Activated CD4-positive, alpha-beta T cell treated with anti-CD3 and anti-CD28 coated beads, Interleukin-2, amount 10 ng/mL, durations not matched to agents 24 days and 14 days (primary cell): ENCODE measurements at regions not wholly inside any gene's neighbourhood (a gene's known extent, or its start where the extent isn't known, plus 50 kb on each side); places are given as distances from the start of the nearest gene placed in this dataset.

Experiments used
- DNase-seq: peaks from one replicate; pipeline ENCODE4 v3.0.0; 2022
- H3K27ac Mint-ChIP-seq: one replicate; pipeline ENCODE4 v1.8.0; 2022; ENCODE audit warnings: mild to moderate bottlenecking, mixed read lengths
- H3K27me3 Mint-ChIP-seq: one replicate; pipeline ENCODE4 v1.8.0; 2022; ENCODE audit warnings: mixed read lengths
- H3K36me3 Mint-ChIP-seq: one replicate; pipeline ENCODE4 v1.8.0; 2022; ENCODE audit warnings: low read depth, mild to moderate bottlenecking, mixed read lengths
- H3K4me1 Mint-ChIP-seq: one replicate; pipeline ENCODE4 v1.8.0; 2021; ENCODE audit warnings: mixed read lengths
- H3K4me3 Mint-ChIP-seq: one replicate; pipeline ENCODE4 v1.8.0; 2022; ENCODE audit warnings: mild to moderate bottlenecking, moderate library complexity, mixed read lengths
- H3K9me3 Mint-ChIP-seq: one replicate; pipeline ENCODE4 v1.8.0; 2021; ENCODE audit warnings: mixed read lengths
- intact Hi-C: fragments of 100-400 bp; cut with micrococcal nuclease; formaldehyde crosslinking; loops from one replicate; pipeline ENCODE4 v1.15.1; 2023

GRCh38 chr22:47789171-47789570, 1026.7 kb downstream of the TBC1D22A start:
- H3K27me3 Mint-ChIP-seq, result peaks cover 2% of the 10 kb centered on the region
- H3K4me3 Mint-ChIP-seq, result no peak overlapping the region
- no peaks in the 10 kb centered on the region for H3K9me3 Mint-ChIP-seq
- intact Hi-C loops, result no loop called here
- H3K4me1 Mint-ChIP-seq, result no peaks in the 10 kb centered on the region
- H3K27ac Mint-ChIP-seq, result no peak overlapping the region
- DNase-seq, result no peak
- H3K36me3 Mint-ChIP-seq, result no peaks in the 10 kb centered on the region

GRCh38 chr22:47788461-47788860, 1026.0 kb downstream of the TBC1D22A start:
- Mint-ChIP-seq H3K36me3 (no peaks in the 10 kb centered on the region), H3K27ac (no peak overlapping the region), H3K27me3 (peaks cover 2% of the 10 kb centered on the region), H3K9me3 (no peaks in the 10 kb centered on the region), H3K4me1 (no peaks in the 10 kb centered on the region), H3K4me3 (no peak overlapping the region)
- intact Hi-C loops, result no loop called here
- DNase-seq, result no peak

- Mint-ChIP-seq H3K9me3 (no peaks in the 10 kb centered on the region), H3K4me3 (no peak overlapping the region), H3K27me3 (peaks cover 2% of the 10 kb centered on the region), H3K27ac (no peak overlapping the region), H3K36me3 (no peaks in the 10 kb centered on the region), H3K4me1 (no peaks in the 10 kb centered on the region)
- no peak for DNase-seq
- intact Hi-C loops, result no loop called here
These were observed 1025.2 kb downstream of the TBC1D22A start for GRCh38 chr22:47787501-47788227.

- H3K27me3 Mint-ChIP-seq, result peaks cover 2% of the 10 kb centered on the region
- H3K36me3 Mint-ChIP-seq, result no peaks in the 10 kb centered on the region
- H3K4me3 Mint-ChIP-seq, result no peak overlapping the region
- H3K27ac Mint-ChIP-seq, result no peak overlapping the region
- H3K9me3 Mint-ChIP-seq, result no peaks in the 10 kb centered on the region
- intact Hi-C loops, result no loop called here
- no peaks in the 10 kb centered on the region for H3K4me1 Mint-ChIP-seq
- no peak for DNase-seq
These were observed 1024.3 kb downstream of the TBC1D22A start for GRCh38 chr22:47786650-47787290.

GRCh38 chr22:47784991-47785390, 1022.5 kb downstream of the TBC1D22A start:
- Mint-ChIP-seq H3K36me3 (no peaks in the 10 kb centered on the region), H3K4me1 (no peaks in the 10 kb centered on the region), H3K27me3 (no peaks in the 10 kb centered on the region), H3K9me3 (no peaks in the 10 kb centered on the region), H3K4me3 (no peak overlapping the region), H3K27ac (no peak overlapping the region)
- DNase-seq, result no peak
- intact Hi-C loops, result no loop called here

- Mint-ChIP-seq H3K27ac (no peak overlapping the region), H3K36me3 (no peaks in the 10 kb centered on the region), H3K27me3 (no peaks in the 10 kb centered on the region), H3K4me3 (no peak overlapping the region), H3K4me1 (no peaks in the 10 kb centered on the region), H3K9me3 (no peaks in the 10 kb centered on the region)
- no peak for DNase-seq
- intact Hi-C loops, result no loop called here
These were observed 1022.0 kb downstream of the TBC1D22A start for GRCh38 chr22:47784367-47784983.

- Mint-ChIP-seq H3K4me1 (no peaks in the 10 kb centered on the region), H3K27ac (no peak overlapping the region), H3K4me3 (no peak overlapping the region), H3K9me3 (no peaks in the 10 kb centered on the region), H3K27me3 (no peaks in the 10 kb centered on the region), H3K36me3 (no peaks in the 10 kb centered on the region)
- intact Hi-C loops, result no loop called here
- no peak for DNase-seq
These were observed 1021.2 kb downstream of the TBC1D22A start for GRCh38 chr22:47783433-47784366.

- intact Hi-C loops, result no loop called here
- no peak overlapping the region for H3K4me3 Mint-ChIP-seq
These were observed 1020.1 kb downstream of the TBC1D22A start for GRCh38 chr22:47782328-47783075.

GRCh38 chr22:47781427-47782111, 1019.1 kb downstream of the TBC1D22A start:
- no peak overlapping the region for H3K27ac Mint-ChIP-seq

More at GRCh38 chr22:47782328-47783075, 1020.1 kb downstream of the TBC1D22A start:
- Mint-ChIP-seq H3K9me3 (no peaks in the 10 kb centered on the region), H3K27me3 (no peaks in the 10 kb centered on the region), H3K27ac (no peak overlapping the region), H3K4me1 (no peaks in the 10 kb centered on the region), H3K36me3 (no peaks in the 10 kb centered on the region)
- no peak for DNase-seq

GRCh38 chr22:47781024-47781423, 1018.6 kb downstream of the TBC1D22A start:
- intact Hi-C loops, result no loop called here
- no peak overlapping the region for H3K4me3 Mint-ChIP-seq
- H3K4me1 Mint-ChIP-seq, result no peaks in the 10 kb centered on the region
- no peaks in the 10 kb centered on the region for H3K9me3 Mint-ChIP-seq
- H3K27ac Mint-ChIP-seq, result no peak overlapping the region
- H3K27me3 Mint-ChIP-seq, result no peaks in the 10 kb centered on the region
- DNase-seq, result no peak
- no peaks in the 10 kb centered on the region for H3K36me3 Mint-ChIP-seq

More at GRCh38 chr22:47781427-47782111, 1019.1 kb downstream of the TBC1D22A start:
- DNase-seq, result no peak
- Mint-ChIP-seq H3K27me3 (no peaks in the 10 kb centered on the region), H3K4me3 (no peak overlapping the region), H3K4me1 (no peaks in the 10 kb centered on the region), H3K36me3 (no peaks in the 10 kb centered on the region), H3K9me3 (no peaks in the 10 kb centered on the region)
- intact Hi-C loops, result no loop called here

GRCh38 chr22:47780281-47780875, 1017.9 kb downstream of the TBC1D22A start:
- Mint-ChIP-seq H3K9me3 (no peaks in the 10 kb centered on the region), H3K27ac (no peak overlapping the region), H3K4me1 (no peaks in the 10 kb centered on the region), H3K36me3 (no peaks in the 10 kb centered on the region), H3K27me3 (no peaks in the 10 kb centered on the region), H3K4me3 (no peak overlapping the region)
- no peak for DNase-seq
- intact Hi-C loops, result no loop called here

GRCh38 chr22:47779474-47779873, 1017.0 kb downstream of the TBC1D22A start:
- no peaks in the 10 kb centered on the region for H3K9me3 Mint-ChIP-seq
- intact Hi-C loops, result no loop called here
- no peak overlapping the region for H3K27ac Mint-ChIP-seq
- no peak overlapping the region for H3K4me3 Mint-ChIP-seq
- H3K4me1 Mint-ChIP-seq, result no peaks in the 10 kb centered on the region
- no peak for DNase-seq
- H3K36me3 Mint-ChIP-seq, result no peaks in the 10 kb centered on the region
- no peaks in the 10 kb centered on the region for H3K27me3 Mint-ChIP-seq
